IMR-90 (cell line): ENCODE measurements at regions not wholly inside any gene's neighbourhood (a gene's known extent, or its start where the extent isn't known, plus 50 kb on each side); places are given as distances from the start of the nearest gene placed in this dataset.
A peak's percentile ranks its signal among the peaks of the same experiment; 100 is the strongest.
"Not testable (repeated sequence)": the region's sequence is repeated elsewhere in the genome, so short reads cannot be mapped to it uniquely, and the experiment has no call there.

Experiments
- ATAC-seq: fragments of 200-7000 bp; cut with Tn5 transposase; 2 replicates; pipeline ENCODE4 v1.9.1; 2020; ENCODE audit warnings: low read depth, mild to moderate bottlenecking, moderate library complexity
- BruUV-seq: library from RNA; stranded (reverse); fragments of 400-500 nt; replicated peaks from 2 replicates; lab custom pipeline; 2021; lab: Mats Ljungman, UMichigan
- CTCF ChIA-PET: fragments of 300-600 bp; formaldehyde crosslinking; extraction: SDS; loops from one replicate; lab custom pipeline; 2021; ENCODE audit warnings: antibody characterized with exemption; lab: Yijun Ruan, JAX
- POLR2A ChIA-PET: fragments of 300-600 bp; sonication (Branson Sonifier 250); formaldehyde crosslinking; loops from one replicate; lab custom pipeline; 2022; ENCODE audit warnings: antibody characterized with exemption; ENCODE audit not compliant: unreplicated experiment; lab: Charles Lee
- DNase-seq: peaks from one replicate; pipeline ENCODE4 v3.0.0; 2013
- H2AFZ ChIP-seq: replicated peaks from 2 replicates; pipeline ENCODE3; 2013; ENCODE audit warnings: low read length, mild to moderate bottlenecking; ENCODE audit not compliant: poor library complexity
- H2AK5ac ChIP-seq: 2 replicates; pipeline ENCODE4 v1.6.1; 2013; ENCODE audit warnings: low read depth, low read length, inconsistent platforms
- H2AK9ac ChIP-seq: replicated peaks from 2 replicates; pipeline ENCODE3; 2013; ENCODE audit warnings: mild to moderate bottlenecking, low read depth, low read length, moderate library complexity; ENCODE audit not compliant: poor library complexity
- H2BK120ac ChIP-seq: 2 replicates; pipeline ENCODE4 v1.6.1; 2013; ENCODE audit warnings: low read depth, low read length, inconsistent platforms
- H2BK15ac ChIP-seq: 3 replicates; pipeline ENCODE4 v1.6.1; 2013; ENCODE audit warnings: low read depth, low read length, inconsistent platforms
- H2BK20ac ChIP-seq: 2 replicates; pipeline ENCODE4 v1.6.1; 2013; ENCODE audit warnings: low read depth, mild to moderate bottlenecking, inconsistent platforms, low read length, moderate library complexity
- H2BK5ac ChIP-seq: 2 replicates; pipeline ENCODE4 v1.6.1; 2013; ENCODE audit warnings: mild to moderate bottlenecking, low read depth, low read length, inconsistent platforms; ENCODE audit not compliant: poor library complexity, severe bottlenecking
- H3K14ac ChIP-seq: replicated peaks from 2 replicates; pipeline ENCODE4 v1.6.1; 2013; ENCODE audit warnings: low read depth, low read length, inconsistent platforms
- H3K18ac ChIP-seq: 2 replicates; pipeline ENCODE4 v1.6.1; 2013; ENCODE audit warnings: low read depth, low read length, control low read depth
- H3K23ac ChIP-seq: 2 replicates; pipeline ENCODE4 v1.6.1; 2013; ENCODE audit warnings: low read depth, low read length, inconsistent platforms
- H3K27ac ChIP-seq: 2 replicates; pipeline ENCODE4 v1.5.1; 2013; ENCODE audit warnings: mild to moderate bottlenecking, control low read depth, low read length; ENCODE audit not compliant: insufficient read depth
- H3K27me3 ChIP-seq: 2 replicates; pipeline ENCODE4 v1.6.1; 2013; ENCODE audit warnings: low read length; ENCODE audit not compliant: control insufficient read depth, insufficient read depth
- H3K36me3 ChIP-seq: 2 replicates; pipeline ENCODE4 v1.6.1; 2013; ENCODE audit warnings: low read length, mixed read lengths; ENCODE audit not compliant: control insufficient read depth, insufficient read depth
- H3K4ac ChIP-seq: 2 replicates; pipeline ENCODE4 v1.6.1; 2013; ENCODE audit warnings: low read depth, low read length, inconsistent platforms
- H3K4me1 ChIP-seq: 2 replicates; pipeline ENCODE4 v1.6.1; 2013; ENCODE audit warnings: low read length, mixed read lengths; ENCODE audit not compliant: control insufficient read depth, insufficient read depth
- H3K4me2 ChIP-seq: 2 replicates; pipeline ENCODE4 v1.6.1; 2013; ENCODE audit warnings: low read depth, mild to moderate bottlenecking, control low read depth, low read length, moderate library complexity
- H3K4me3 ChIP-seq: 2 replicates; pipeline ENCODE4 v1.5.1; 2013; ENCODE audit warnings: low read depth, mild to moderate bottlenecking, control low read depth, low read length, moderate library complexity; ENCODE audit not compliant: insufficient read depth
- H3K56ac ChIP-seq: 2 replicates; pipeline ENCODE4 v1.6.1; 2013; ENCODE audit warnings: low read length, inconsistent platforms; ENCODE audit not compliant: insufficient read depth; ENCODE audit errors: extremely low read depth
- H3K79me1 ChIP-seq, 2 experiments: 2 replicates each; pipeline ENCODE4 v1.6.1; 2013; ENCODE audit warnings: low read length in 2 of 2, inconsistent platforms in 1 of 2, low read depth in 1 of 2
- H3K9ac ChIP-seq: 2 replicates; pipeline ENCODE4 v1.6.1; 2013; ENCODE audit warnings: low read depth, low read length, control low read depth
- H3K9me1 ChIP-seq: 2 replicates; pipeline ENCODE4 v1.6.1; 2013; ENCODE audit warnings: low read length, inconsistent platforms; ENCODE audit not compliant: insufficient read depth
- H3K9me3 ChIP-seq: 2 replicates; pipeline ENCODE4 v1.6.1; 2013; ENCODE audit warnings: low read length; ENCODE audit not compliant: control insufficient read depth, insufficient read depth
- H4K20me1 ChIP-seq: 2 replicates; pipeline ENCODE4 v1.6.1; 2013; ENCODE audit warnings: low read length, inconsistent platforms; ENCODE audit not compliant: insufficient read depth
- H4K5ac ChIP-seq: 2 replicates; pipeline ENCODE4 v1.6.1; 2013; ENCODE audit warnings: mild to moderate bottlenecking, low read depth, low read length, control low read depth
- H4K8ac ChIP-seq, 2 experiments: 2 replicates each; pipeline ENCODE4 v1.6.1; 2013; ENCODE audit warnings: low read depth in 2 of 2, low read length in 2 of 2, control low read depth in 1 of 2, inconsistent platforms in 1 of 2
- H4K91ac ChIP-seq: 2 replicates; pipeline ENCODE4 v1.6.1; 2013; ENCODE audit warnings: low read depth, low read length, inconsistent platforms; ENCODE audit not compliant: insufficient read depth
- CTCF ChIP-seq: conservative IDR thresholded peaks from 2 replicates; pipeline ENCODE4 v1.5.1; 2012; ENCODE audit warnings: mild to moderate bottlenecking, low read depth, low read length, improper control_type of control experiment
- WGBS, 2 experiments: methylation state at CpG; one replicate each; pipeline versions ENCODE4 v1.1.5 to v1.1.7; 2013; ENCODE audit warnings: missing lambda C conversion rate in 2 of 2; ENCODE audit not compliant: insufficient read length in 1 of 2; ENCODE audit errors: extremely low coverage in 2 of 2; 5-methylcytosine and 5-hydroxymethylcytosine counted together
- dilution Hi-C: fragments of 300-500 bp; cut with HindIII; formaldehyde crosslinking; loops from one replicate; pipeline ENCODE4 v1.14.3; 2018; ENCODE audit warnings: low sequenced_read_pairs; ENCODE audit not compliant: unreplicated experiment
- in situ Hi-C: fragments of 300-500 bp; cut with MboI; formaldehyde crosslinking; loops from 3 replicates; pipeline ENCODE4 v1.14.3; 2019; ENCODE audit warnings: low sequenced_read_pairs, inconsistent platforms, mixed read lengths
- intact Hi-C: fragments of 100-400 bp; cut with micrococcal nuclease; formaldehyde crosslinking; loops from 2 replicates; pipeline ENCODE4 v1.10.0; 2022

GRCh38 chr4:9659678-9660077, 121.8 kb upstream of the DRD5 start:
- H2AK9ac ChIP-seq, H2AK5ac ChIP-seq, H2BK5ac ChIP-seq, dilution Hi-C loops, CTCF ChIA-PET, H2BK120ac ChIP-seq, H3K36me3 ChIP-seq, H3K79me1 ChIP-seq, H3K27me3 ChIP-seq, H3K9ac ChIP-seq, H4K5ac ChIP-seq, H3K18ac ChIP-seq, H3K9me3 ChIP-seq, H4K20me1 ChIP-seq, POLR2A ChIA-PET, H4K91ac ChIP-seq, ATAC-seq, intact Hi-C loops, H3K56ac ChIP-seq, H4K8ac ChIP-seq, H3K27ac ChIP-seq, H3K23ac ChIP-seq, H3K14ac ChIP-seq, H2BK20ac ChIP-seq, H3K4me1 ChIP-seq, in situ Hi-C loops, H2BK15ac ChIP-seq, BruUV-seq, H3K4me2 ChIP-seq, H3K4me3 ChIP-seq, DNase-seq, H2AFZ ChIP-seq, H3K4ac ChIP-seq, H3K9me1 ChIP-seq: not testable (repeated sequence)
- no CpG with 5 or more reads among the region's 14 CpGs for WGBS, 2 experiments
- TF ChIP-seq CTCF: peak; percentile 16; the same call in 1 of the 2 replicates

GRCh38 chr4:9660955-9661354, 120.5 kb upstream of the DRD5 start:
- H3K27ac ChIP-seq, H3K56ac ChIP-seq, H4K5ac ChIP-seq, intact Hi-C loops, H3K4me3 ChIP-seq, DNase-seq, H2BK15ac ChIP-seq, H3K23ac ChIP-seq, H3K14ac ChIP-seq, BruUV-seq, H3K27me3 ChIP-seq, H2AK5ac ChIP-seq, H3K9me1 ChIP-seq, H3K79me1 ChIP-seq, H3K4me1 ChIP-seq, in situ Hi-C loops, H3K4me2 ChIP-seq, H2BK120ac ChIP-seq, H3K4ac ChIP-seq, dilution Hi-C loops, ATAC-seq, H3K36me3 ChIP-seq, H4K8ac ChIP-seq, CTCF ChIA-PET, H2AFZ ChIP-seq, H4K91ac ChIP-seq, H2BK5ac ChIP-seq, H3K9ac ChIP-seq, POLR2A ChIA-PET, H2AK9ac ChIP-seq, H3K18ac ChIP-seq, H3K9me3 ChIP-seq, H4K20me1 ChIP-seq, H2BK20ac ChIP-seq: not testable (repeated sequence)
- no CpG with 5 or more reads among the region's 4 CpGs for WGBS, 2 experiments
